Forelimb muscle (tissue), 1 donor: ENCODE measurements at regions not wholly inside any gene's neighbourhood (a gene's known extent, or its start where the extent isn't known, plus 50 kb on each side); places are given as distances from the start of the nearest gene placed in this dataset.

Experiments used
- DNase-seq: peaks from one replicate; pipeline ENCODE4 v3.0.0-alpha.2; 2013; ENCODE audit warnings: low read depth

DNA sequence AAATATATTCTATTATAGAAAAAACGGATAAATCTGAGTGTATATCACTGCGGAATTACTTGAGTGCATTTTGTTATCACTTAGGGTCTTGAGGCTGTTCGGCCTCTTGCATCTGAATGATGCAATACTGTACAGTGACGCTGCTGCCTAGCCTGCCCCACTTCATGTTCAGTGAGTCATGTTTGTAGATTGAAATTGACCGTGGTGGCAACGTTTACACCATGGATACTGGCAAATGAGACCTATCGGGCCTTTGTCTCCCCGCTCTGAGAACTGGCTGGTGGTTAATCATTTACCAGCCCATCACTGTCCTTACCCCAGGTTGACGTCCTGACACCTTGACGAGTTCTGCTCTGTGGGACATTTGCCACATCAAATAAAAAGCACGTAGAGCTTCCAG lies 510.1 kb upstream of the ADAMTS16 start:
- no peak for DNase-seq

- no peak for DNase-seq
Observed at GRCh38 chr5:4634342-4634741, 505.8 kb upstream of the ADAMTS16 start.

GRCh38 chr5:4636378-4636777 lies 503.8 kb upstream of the ADAMTS16 start:
- no peak for DNase-seq

GRCh38 chr5:4639946-4640345 lies 500.2 kb upstream of the ADAMTS16 start:
- no peak for DNase-seq

DNA sequence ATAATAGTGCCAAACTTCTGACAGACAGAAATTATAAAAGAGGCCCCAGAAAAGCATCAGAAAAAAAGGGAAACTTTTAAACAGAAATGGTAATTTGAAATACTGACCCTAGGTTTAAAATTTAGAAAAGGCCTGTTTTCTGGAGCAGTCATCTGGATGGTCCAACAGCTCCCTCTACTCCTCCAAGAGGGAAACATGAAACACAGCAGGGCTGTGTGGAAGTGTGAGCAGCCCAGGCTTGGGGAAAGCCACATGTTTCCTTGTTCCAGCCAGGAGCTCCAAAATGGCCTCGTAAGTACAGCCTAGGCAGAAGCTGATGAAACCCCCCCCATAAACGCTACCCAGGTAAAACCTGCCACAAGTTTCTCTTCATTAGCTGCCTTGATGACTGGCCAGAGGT lies 499.3 kb upstream of the ADAMTS16 start:
- no peak for DNase-seq

GRCh38 chr5:4642525-4642924 lies 497.6 kb upstream of the ADAMTS16 start:
- DNase-seq = no peak

GRCh38 chr5:4643190-4643589 lies 496.9 kb upstream of the ADAMTS16 start:
- no peak for DNase-seq

DNA sequence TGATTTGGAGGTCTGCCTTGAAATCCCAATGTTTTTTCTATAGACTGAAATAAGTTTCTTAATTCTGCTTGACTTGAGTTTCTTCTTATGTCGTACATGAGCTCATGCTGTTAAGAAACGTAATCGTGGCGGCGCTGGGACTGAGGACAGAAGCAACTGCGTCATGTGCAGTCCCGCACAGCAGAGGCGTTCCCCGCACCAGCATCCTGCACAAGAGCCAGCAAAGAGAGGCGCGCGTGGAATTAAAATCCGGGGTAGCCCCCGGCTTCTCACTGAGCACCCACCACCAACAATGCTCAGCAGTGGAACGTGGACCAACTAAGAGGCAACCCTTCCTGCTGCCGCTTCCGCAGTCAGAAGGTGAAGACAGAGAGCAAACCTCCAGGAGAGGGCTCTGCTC lies 496.2 kb upstream of the ADAMTS16 start:
- DNase-seq = no peak

DNA sequence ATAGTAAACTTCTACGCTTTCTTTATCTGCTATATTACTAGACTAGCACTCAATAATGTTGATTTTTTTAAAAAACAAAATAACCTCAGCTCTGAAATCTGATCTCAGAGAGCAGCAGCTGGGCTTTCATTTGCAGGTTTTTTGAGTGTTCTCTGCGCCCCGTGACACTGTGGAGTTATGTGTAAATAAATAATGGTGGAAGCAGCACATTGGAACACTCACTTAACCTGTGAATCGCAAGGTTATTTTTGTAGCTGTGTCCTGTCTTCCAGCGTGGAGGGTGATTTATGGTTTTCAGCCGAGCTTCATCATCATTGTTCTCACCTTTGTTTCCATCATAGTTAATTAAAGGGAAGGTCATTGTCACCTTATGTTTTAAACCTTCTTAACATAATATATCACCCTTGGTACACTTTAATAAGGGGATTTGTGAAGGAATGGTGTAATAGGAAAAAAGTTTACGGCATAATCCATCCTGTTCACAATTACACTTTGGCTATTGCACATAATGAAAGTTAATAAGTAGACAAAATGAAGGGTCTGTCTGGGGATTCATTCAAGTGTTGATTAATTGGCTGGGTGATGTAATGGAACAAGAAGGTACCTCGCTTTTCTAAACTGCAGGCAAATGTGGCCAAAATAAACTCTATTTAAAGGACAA lies 493.3 kb upstream of the ADAMTS16 start:
- DNase-seq = no peak

DNA sequence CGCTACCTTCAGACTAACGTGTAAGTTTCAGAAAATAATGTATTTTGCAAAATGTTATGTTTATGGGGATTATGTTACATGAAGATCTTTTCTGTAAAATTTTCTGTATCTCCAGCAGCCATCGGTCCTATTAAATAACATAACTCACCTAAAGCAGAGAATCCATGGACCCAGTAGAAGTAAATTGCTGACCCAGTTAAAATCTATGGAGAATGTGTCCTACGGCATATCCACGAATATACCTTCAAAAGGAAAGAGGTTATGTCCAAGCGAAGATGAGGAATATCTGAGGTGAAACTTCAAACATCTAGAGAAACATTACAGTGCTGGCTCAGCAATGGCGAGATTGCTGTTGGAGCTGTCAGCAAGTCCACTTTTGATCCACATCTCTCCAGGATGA lies 492.2 kb upstream of the ADAMTS16 start:
- DNase-seq = no peak

GRCh38 chr5:4651806-4652565 lies 488.1 kb upstream of the ADAMTS16 start:
- no peak for DNase-seq

DNA sequence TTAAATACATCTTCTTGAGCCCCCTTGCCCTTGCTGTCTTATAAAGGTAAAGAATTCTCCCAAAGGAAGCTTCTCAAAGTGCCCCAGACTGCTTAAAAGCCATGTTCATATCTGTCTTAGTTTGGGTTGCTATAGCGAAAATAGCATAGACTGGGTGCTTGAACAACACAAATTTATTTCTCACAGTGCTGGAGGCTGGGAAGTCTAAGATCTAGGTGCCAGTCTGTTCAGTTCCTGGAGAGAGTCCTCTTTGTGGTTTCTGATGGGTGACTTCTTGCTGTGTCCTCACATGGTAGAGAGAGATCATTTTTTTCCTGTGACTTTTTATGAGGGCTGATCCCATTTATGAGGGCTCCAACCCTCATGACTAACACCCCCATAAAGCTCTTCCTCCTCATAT lies 486.7 kb upstream of the ADAMTS16 start:
- no peak for DNase-seq

DNA sequence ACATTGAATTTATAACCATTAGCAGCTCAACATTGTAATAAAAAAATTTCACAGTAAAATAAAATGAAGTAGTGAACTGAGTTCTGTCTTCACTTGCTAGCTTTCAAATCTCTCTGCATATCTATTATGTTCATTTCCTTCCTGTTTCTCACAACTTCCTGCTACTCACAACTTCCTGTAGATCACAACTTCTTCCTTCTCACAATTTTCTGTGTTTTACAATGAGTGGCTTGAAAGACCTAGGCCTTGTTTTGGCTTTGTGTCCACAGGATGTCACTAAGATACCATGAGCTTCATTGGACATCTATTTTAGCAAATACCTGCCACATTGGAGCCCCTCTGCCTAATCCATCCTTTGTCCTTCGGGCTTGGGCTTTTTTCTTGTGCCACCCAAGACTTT lies 480.3 kb upstream of the ADAMTS16 start:
- DNase-seq = no peak

GRCh38 chr5:4661326-4661725 lies 478.8 kb upstream of the ADAMTS16 start:
- no peak for DNase-seq

GRCh38 chr5:4661836-4662235 lies 478.3 kb upstream of the ADAMTS16 start:
- no peak for DNase-seq

DNA sequence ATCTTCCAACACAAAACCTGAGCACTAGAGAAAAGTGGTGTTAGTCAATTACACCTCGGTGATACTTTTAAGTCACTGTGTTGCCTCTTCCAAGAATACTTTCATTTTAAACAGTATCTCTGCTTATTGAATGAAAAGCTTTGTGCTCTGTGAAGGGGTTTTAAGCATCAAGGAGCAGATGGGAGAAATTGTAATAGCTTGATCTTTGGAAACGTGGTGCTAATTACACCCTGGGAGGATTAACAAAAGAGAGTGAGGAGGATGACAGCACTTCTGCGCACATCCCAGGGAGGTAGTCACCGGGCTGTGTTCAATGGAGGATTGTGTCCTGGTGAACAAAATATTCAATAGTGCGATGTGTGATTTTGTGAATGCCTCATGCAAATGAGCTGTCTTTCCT lies 477.4 kb upstream of the ADAMTS16 start:
- DNase-seq = no peak

GRCh38 chr5:4665911-4666310 lies 474.2 kb upstream of the ADAMTS16 start:
- no peak for DNase-seq

DNA sequence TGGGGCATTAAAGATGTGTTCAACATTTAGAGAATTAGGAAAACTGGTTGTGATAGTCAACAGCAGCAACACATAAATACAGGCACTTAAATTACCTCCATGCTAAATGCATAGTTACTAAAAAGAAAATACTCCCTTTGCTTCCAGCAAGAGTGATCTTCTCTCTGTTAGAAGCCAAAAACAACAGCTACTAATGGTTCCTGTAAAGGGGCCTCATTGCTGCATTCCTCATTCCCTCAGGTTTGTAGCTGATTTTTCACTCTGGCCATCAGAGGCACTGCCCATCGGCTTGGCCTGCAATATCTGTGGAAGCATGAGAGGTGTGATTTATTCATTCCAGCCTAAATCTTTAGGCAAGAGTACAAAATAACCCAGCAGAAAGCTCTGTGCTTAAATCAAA lies 466.0 kb upstream of the ADAMTS16 start:
- no peak for DNase-seq

DNA sequence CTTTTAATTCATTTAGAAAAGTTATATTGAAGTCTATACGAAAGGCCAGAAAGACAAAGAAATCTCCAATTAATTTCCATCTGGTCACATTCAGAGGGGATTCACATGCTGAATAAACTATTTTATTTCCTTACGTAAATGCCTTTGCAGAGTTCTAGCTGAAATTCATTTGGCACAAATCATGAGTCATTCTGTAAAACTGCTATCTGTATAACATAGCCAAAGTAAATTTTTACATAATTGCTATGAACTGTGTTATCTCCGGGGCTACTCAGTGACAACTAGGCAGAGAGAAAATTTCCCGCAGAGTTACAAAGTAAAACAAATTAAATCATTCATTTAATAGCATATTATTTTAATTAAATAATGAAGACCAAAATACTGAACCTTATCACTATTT lies 463.2 kb upstream of the ADAMTS16 start:
- DNase-seq = no peak

- DNase-seq = no peak
Observed at GRCh38 chr5:4684946-4685345, 455.2 kb upstream of the ADAMTS16 start.

- no peak for DNase-seq
Observed at GRCh38 chr5:4698596-4698995, 441.5 kb upstream of the ADAMTS16 start.

GRCh38 chr5:4699592-4699991 lies 440.5 kb upstream of the ADAMTS16 start:
- no peak for DNase-seq

DNA sequence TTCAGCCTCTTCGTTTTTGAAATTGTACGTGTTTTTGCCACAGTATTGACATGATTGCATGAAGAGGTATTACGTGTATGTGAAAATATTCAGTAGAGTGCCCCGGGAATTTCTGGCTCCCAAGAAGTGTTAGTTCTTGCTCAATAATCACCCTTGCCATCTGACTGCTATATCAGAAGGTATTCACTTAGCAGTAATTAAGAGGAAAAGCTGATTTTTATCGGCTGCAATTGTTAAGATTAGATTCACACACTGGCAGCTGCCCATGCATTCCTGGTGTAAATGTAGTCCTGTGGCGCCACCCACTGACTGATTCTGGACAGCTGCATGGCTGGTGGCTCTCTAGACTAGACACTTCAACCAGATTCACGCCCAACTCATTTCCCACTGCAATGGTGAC lies 440.1 kb upstream of the ADAMTS16 start:
- DNase-seq = peak; percentile 19

DNA sequence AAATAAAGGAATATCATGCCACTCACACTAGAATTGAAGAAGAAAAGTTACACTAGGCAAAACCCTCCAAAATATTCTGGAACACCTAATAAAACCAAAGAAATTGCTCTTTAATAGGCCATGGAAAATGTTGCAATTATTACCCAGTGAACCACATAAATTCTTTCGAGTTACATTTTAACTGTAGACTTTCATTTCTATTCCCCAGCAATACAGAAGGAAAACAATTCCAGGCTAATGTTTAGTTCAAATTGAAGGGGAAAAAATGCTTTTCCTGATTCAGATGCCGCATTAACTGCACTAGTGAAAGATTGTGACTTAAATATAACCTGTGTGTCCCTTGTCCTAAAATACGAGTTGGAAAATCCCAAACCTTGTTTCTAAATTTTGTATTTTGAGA lies 439.3 kb upstream of the ADAMTS16 start:
- DNase-seq = no peak
